MM.1S (cell line): ENCODE measurements at regions not wholly inside any gene's neighbourhood (a gene's known extent, or its start where the extent isn't known, plus 50 kb on each side); places are given as distances from the start of the nearest gene placed in this dataset.

Experiments used
- EZH2 ChIP-seq: fragments of 300-600 bp; sonication (generic); optimal IDR thresholded peaks from 2 replicates; pipeline ENCODE3; 2017; ENCODE audit warnings: low read depth, mild to moderate bottlenecking, antibody characterized with exemption, low read length, mixed read lengths
- EZH2phosphoT487 ChIP-seq: fragments of 300-600 bp; sonication (generic); IDR thresholded peaks from 2 replicates; pipeline ENCODE4 v1.6.1; 2018; ENCODE audit warnings: antibody characterized with exemption, low read length
- TF ChIP-seq, protein P1 (sequence below): fragments of 300-600 bp; sonication (generic); IDR thresholded peaks from 2 replicates; pipeline ENCODE4 v1.5.1; 2016; ENCODE audit warnings: antibody characterized with exemption, low read length, mixed read lengths

DNA sequence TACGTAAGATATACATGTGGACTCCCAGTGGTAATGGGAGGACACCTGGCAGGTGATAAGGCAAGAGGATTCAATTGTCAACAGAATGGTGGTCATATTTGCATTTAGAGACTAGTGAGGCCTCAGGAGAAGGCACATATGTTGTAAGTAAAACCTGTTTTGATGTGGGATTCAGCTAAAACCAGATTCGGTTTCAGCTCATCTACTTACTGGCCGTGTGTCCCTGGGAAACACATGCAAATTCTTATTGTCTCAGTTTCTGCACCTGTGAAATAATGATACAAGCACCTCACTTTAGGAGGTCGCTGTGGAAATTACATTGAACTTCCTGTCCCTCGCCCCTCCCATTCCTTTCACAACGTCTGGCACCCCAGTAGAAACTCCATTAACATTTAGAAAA, 78.9 kb upstream of the FIBIN start:
- TF ChIP-seq, protein P1, sequence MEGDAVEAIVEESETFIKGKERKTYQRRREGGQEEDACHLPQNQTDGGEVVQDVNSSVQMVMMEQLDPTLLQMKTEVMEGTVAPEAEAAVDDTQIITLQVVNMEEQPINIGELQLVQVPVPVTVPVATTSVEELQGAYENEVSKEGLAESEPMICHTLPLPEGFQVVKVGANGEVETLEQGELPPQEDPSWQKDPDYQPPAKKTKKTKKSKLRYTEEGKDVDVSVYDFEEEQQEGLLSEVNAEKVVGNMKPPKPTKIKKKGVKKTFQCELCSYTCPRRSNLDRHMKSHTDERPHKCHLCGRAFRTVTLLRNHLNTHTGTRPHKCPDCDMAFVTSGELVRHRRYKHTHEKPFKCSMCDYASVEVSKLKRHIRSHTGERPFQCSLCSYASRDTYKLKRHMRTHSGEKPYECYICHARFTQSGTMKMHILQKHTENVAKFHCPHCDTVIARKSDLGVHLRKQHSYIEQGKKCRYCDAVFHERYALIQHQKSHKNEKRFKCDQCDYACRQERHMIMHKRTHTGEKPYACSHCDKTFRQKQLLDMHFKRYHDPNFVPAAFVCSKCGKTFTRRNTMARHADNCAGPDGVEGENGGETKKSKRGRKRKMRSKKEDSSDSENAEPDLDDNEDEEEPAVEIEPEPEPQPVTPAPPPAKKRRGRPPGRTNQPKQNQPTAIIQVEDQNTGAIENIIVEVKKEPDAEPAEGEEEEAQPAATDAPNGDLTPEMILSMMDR: no peak
- TF ChIP-seq EZH2phosphoT487: no peak
- no peak for TF ChIP-seq EZH2
